IPS-15b (cell line): ENCODE measurements at regions not wholly inside any gene's neighbourhood (a gene's known extent, or its start where the extent isn't known, plus 50 kb on each side); places are given as distances from the start of the nearest gene placed in this dataset.
"Not testable (repeated sequence)": the region's sequence is repeated elsewhere in the genome, so short reads cannot be mapped to it uniquely, and the experiment has no call there.

Experiments used
- H3K27me3 ChIP-seq: one replicate; pipeline ENCODE4 v1.6.1; 2013; ENCODE audit warnings: low read length; ENCODE audit not compliant: control insufficient read depth, insufficient read depth
- H3K36me3 ChIP-seq: one replicate; pipeline ENCODE4 v1.6.1; 2013; ENCODE audit warnings: low read length; ENCODE audit not compliant: control insufficient read depth, insufficient read depth
- H3K4me1 ChIP-seq: one replicate; pipeline ENCODE4 v1.6.1; 2013; ENCODE audit warnings: mild to moderate bottlenecking, low read length; ENCODE audit not compliant: control insufficient read depth, insufficient read depth
- H3K4me3 ChIP-seq: one replicate; pipeline ENCODE4 v1.5.1; 2013; ENCODE audit warnings: low read depth, low read length
- H3K9ac ChIP-seq: one replicate; pipeline ENCODE4 v1.6.1; 2013; ENCODE audit warnings: low read depth, mild to moderate bottlenecking, low read length
- H3K9me3 ChIP-seq: one replicate; pipeline ENCODE4 v1.6.1; 2013; ENCODE audit warnings: mild to moderate bottlenecking, low read length; ENCODE audit not compliant: control insufficient read depth, insufficient read depth

DNA sequence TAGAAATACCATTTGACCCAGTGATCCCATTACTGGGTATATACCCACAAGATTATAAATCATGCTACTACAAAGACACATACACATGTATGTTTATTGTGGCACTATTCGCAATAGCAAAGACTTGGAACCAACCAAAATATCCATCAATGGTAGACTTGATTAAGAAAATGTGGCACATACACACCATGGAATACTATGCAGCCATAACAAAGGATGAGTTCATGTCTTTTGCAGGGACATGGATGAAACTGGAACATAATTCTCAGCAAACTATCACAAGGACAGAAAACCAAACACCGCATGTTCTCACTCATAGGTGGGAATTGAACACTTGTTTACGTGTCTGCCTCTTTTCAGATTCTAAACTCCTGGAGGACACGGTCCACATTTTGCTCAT, 116.9 kb downstream of the ADSS2 start:
- H3K4me1 ChIP-seq, H3K4me3 ChIP-seq, H3K9ac ChIP-seq, H3K27me3 ChIP-seq, H3K9me3 ChIP-seq, H3K36me3 ChIP-seq: not testable (repeated sequence)

DNA sequence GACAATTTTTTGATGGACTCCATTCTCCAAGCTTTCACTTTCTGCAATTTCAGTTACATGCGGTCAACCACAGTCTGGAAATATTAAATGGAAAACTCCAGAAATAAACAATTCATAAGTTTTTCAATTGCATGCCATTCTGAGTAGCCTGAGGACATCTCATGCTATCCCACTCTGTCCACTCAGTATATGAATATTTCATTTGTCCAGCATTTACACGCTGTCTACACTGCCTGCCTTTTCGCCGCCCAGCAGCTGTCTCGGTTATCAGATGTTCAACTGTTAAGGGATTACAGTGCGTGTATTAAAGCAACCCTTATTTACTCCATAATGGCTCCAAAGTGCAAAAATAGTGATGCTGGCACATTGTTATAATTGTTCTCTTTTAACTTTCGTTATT, 116.3 kb downstream of the ADSS2 start:
- H3K9ac ChIP-seq = no peak overlapping the region
- peaks cover 6% of the 10 kb centered on the region for H3K4me1 ChIP-seq
- H3K4me3 ChIP-seq = no peak overlapping the region
- no peaks in the 10 kb centered on the region for H3K9me3 ChIP-seq
- H3K36me3 ChIP-seq = no peaks in the 10 kb centered on the region
- no peaks in the 10 kb centered on the region for H3K27me3 ChIP-seq

- Histone ChIP-seq H3K27me3 (no peaks in the 10 kb centered on the region), H3K36me3 (no peaks in the 10 kb centered on the region), H3K9me3 (no peaks in the 10 kb centered on the region), H3K4me3 (no peak overlapping the region), H3K4me1 (peaks cover 6% of the 10 kb centered on the region), H3K9ac (no peak overlapping the region)
Observed at GRCh38 chr1:244336232-244336899, 115.3 kb downstream of the ADSS2 start.

GRCh38 chr1:244337839-244338238, 113.9 kb downstream of the ADSS2 start:
- no peak overlapping the region for H3K4me3 ChIP-seq
- no peaks in the 10 kb centered on the region for H3K36me3 ChIP-seq
- no peaks in the 10 kb centered on the region for H3K9me3 ChIP-seq
- H3K27me3 ChIP-seq = no peaks in the 10 kb centered on the region
- H3K9ac ChIP-seq = no peak overlapping the region
- H3K4me1 ChIP-seq = peaks cover 13% of the 10 kb centered on the region

DNA sequence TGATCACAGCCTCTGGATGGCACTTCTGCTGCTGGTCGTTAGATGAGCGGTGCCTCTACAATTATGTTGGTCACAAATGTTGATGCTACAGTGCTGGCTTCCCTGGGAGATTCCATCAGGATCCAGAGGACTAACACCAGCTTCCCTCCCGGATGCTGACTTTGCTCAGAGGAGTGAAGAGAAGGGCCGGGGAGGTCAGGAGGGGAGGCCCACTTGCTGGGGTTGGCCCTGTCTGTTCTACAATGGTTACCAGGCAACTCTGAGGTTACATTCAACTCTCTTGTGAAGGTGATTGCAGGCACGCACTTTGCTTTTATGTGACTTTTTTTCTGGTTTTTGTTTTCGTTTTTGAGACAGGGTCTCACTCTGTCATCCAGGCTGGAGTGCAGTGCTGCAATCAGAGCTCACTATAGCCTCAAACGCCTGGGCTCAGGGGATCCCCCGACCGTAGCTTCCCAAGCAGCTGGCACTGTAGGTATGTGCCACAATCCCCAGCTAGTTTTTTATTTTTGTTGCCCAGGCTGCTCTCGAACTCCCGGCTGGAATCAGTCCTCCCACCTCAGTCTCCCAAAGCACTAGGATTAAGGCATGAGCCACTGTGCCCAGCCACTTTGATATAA, 112.5 kb downstream of the ADSS2 start:
- Histone ChIP-seq H3K9ac (no peak overlapping the region), H3K4me1 (peaks cover 13% of the 10 kb centered on the region), H3K36me3 (no peaks in the 10 kb centered on the region), H3K4me3 (no peak overlapping the region), H3K27me3 (no peaks in the 10 kb centered on the region), H3K9me3 (no peaks in the 10 kb centered on the region)

DNA sequence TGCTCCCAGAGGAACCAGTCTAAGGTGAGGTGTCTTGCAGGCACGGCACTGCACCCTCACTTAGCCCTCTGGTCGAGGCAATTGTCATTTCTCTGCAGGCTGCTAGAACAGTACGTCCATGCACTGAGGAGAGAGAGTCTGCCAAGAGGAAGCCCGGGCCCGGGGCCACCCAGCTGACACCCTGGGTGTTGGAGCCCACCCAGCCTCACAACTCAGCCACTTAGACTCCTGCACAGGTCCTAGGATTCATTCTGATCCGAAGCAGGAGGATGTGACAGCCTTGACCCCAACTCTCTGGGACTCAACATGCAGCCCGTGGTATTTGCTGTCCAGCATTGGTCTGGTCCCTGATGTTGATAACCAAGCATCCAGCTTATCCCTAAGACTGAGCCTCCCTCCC, 111.9 kb downstream of the ADSS2 start:
- no peaks in the 10 kb centered on the region for H3K9me3 ChIP-seq
- H3K27me3 ChIP-seq = no peaks in the 10 kb centered on the region
- no peaks in the 10 kb centered on the region for H3K36me3 ChIP-seq
- H3K4me3 ChIP-seq = no peak overlapping the region
- peaks cover 13% of the 10 kb centered on the region for H3K4me1 ChIP-seq
- H3K9ac ChIP-seq = no peak overlapping the region

GRCh38 chr1:244340396-244340795, 111.3 kb downstream of the ADSS2 start:
- Histone ChIP-seq H3K4me3 (no peak overlapping the region), H3K9me3 (no peaks in the 10 kb centered on the region), H3K36me3 (no peaks in the 10 kb centered on the region), H3K9ac (no peak overlapping the region), H3K27me3 (no peaks in the 10 kb centered on the region), H3K4me1 (peaks cover 13% of the 10 kb centered on the region)

DNA sequence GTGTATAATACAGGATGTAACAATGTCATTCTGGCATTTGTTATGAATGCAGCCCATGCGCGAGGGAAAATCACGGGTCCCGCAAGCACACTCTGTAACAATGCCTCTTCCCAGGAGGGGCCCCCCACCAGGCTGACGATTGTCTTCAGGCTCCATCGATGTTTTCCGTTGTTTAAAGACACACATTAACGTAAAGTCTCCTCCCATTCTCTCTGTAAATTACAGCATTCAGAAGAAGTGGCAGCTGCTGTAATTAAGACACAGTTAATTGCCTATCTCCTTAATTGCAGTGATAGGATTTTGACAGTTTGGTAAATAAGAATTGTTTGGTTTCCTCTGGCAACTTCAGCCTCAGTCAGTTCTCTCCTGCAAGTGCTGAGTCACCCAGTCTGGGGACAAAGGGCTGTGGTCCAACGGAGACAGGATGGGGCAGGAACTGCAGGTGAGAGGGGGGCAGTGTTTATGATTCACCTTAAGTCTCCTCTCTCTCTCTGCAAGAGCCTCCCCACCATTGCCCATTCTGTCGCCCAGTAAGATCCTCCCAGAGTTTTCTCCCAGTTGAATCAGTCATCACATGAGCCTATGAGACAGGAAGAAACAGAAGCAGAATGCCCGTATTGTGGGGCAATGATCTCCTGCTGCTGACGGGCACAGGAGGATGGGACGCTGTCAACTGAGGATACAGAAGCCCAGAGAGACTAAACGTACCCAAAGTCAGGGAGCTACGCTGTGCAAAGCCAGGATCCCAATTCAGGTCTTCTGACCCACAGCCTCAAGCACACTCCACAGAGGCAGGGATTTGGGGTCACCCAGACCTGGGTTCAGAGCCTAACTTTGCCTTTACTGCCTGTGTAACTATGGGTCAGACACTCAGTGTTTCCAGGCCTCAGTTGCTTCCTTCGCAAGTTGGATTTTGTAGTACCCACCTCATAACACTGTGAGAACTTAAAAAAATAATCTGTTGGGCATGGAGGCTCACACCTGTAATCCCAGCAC, 110.0 kb downstream of the ADSS2 start:
- peaks cover 11% of the 10 kb centered on the region for H3K4me1 ChIP-seq
- no peaks in the 10 kb centered on the region for H3K36me3 ChIP-seq
- H3K9ac ChIP-seq = no peak overlapping the region
- H3K9me3 ChIP-seq = no peaks in the 10 kb centered on the region
- H3K4me3 ChIP-seq = no peak overlapping the region
- H3K27me3 ChIP-seq = no peaks in the 10 kb centered on the region

- H3K36me3 ChIP-seq = no peaks in the 10 kb centered on the region
- no peak overlapping the region for H3K4me3 ChIP-seq
Observed at GRCh38 chr1:244344001-244344400, 107.7 kb downstream of the ADSS2 start.

GRCh38 chr1:244346972-244347618, 104.6 kb downstream of the ADSS2 start:
- Histone ChIP-seq H3K4me3 (no peak overlapping the region), H3K27me3 (no peaks in the 10 kb centered on the region), H3K9me3 (no peaks in the 10 kb centered on the region), H3K36me3 (no peaks in the 10 kb centered on the region), H3K4me1 (peaks cover under 1% of the 10 kb centered on the region), H3K9ac (no peak overlapping the region)

More at GRCh38 chr1:244344001-244344400, 107.7 kb downstream of the ADSS2 start:
- no peaks in the 10 kb centered on the region for H3K9me3 ChIP-seq
- H3K4me1 ChIP-seq = peaks cover 7% of the 10 kb centered on the region
- no peaks in the 10 kb centered on the region for H3K27me3 ChIP-seq
- H3K9ac ChIP-seq = no peak overlapping the region

DNA sequence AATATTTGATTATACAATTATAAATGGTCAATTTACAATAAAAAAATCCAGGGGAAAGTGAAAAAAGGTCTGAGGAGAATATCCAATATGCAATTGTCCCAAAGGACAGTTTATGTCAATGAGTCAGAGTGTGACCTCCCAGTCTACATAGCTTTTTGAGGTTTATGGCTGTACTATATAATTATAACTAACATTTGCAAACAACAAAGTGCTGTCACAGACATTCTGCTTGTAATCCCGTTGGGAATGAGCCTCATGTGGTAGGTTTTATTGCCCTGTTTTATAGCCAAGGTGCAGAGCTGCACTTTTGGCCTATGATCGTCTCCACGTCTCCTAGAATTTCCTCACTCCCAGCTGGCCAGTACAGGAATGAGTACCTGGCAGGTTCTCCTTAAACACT, 103.8 kb downstream of the ADSS2 start:
- Histone ChIP-seq H3K27me3 (no peaks in the 10 kb centered on the region), H3K36me3 (no peaks in the 10 kb centered on the region)

More for the DNA sequence above, 103.8 kb downstream of the ADSS2 start:
- peaks cover 5% of the 10 kb centered on the region for H3K4me1 ChIP-seq
- H3K9me3 ChIP-seq = no peaks in the 10 kb centered on the region
- H3K4me3 ChIP-seq = no peak overlapping the region
- H3K9ac ChIP-seq = no peak overlapping the region
